ENCODE measurements at regions not wholly inside any gene's neighbourhood (a gene's known extent, or its start where the extent isn't known, plus 50 kb on each side); places are given as distances from the start of the nearest gene placed in this dataset.

DNA sequence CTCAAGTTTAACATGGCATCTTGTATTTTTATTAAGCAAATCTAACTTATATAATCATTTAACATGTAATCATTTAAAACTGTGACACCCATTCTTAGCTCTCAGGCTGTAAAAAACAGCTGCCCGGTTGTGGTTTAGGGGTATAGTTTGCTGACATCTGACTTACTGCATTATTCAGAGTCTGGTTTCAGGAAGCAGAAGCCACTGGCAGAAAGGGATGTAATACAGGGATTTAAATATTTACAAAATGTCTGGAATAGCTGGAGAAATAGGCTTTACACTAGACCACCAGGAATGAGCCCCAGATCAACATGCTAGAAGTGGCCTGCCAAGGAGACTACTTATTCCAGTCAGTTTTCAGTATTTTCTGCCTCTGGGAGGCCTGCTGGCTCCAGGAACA, 421.1 kb downstream of the CD109 start:
- Mint-ChIP-seq H3K27me3 (ENCODE audit: low read depth) (peaks cover 2% of the 10 kb centered on the region), H3K9me3 (ENCODE audit: low read depth) (peaks cover 2% of the 10 kb centered on the region), H3K27ac (ENCODE audit: unreplicated experiment) (no peak overlapping the region), H3K4me3 (ENCODE audit: unreplicated experiment) (no peak overlapping the region), H3K4me1 (ENCODE audit: low read depth) (peaks cover 3% of the 10 kb centered on the region), H3K36me3 (ENCODE audit: low read depth) (no peaks in the 10 kb centered on the region)
- no peak for DNase-seq (ENCODE audit: low spot score)
- TF ChIP-seq, protein P1, sequence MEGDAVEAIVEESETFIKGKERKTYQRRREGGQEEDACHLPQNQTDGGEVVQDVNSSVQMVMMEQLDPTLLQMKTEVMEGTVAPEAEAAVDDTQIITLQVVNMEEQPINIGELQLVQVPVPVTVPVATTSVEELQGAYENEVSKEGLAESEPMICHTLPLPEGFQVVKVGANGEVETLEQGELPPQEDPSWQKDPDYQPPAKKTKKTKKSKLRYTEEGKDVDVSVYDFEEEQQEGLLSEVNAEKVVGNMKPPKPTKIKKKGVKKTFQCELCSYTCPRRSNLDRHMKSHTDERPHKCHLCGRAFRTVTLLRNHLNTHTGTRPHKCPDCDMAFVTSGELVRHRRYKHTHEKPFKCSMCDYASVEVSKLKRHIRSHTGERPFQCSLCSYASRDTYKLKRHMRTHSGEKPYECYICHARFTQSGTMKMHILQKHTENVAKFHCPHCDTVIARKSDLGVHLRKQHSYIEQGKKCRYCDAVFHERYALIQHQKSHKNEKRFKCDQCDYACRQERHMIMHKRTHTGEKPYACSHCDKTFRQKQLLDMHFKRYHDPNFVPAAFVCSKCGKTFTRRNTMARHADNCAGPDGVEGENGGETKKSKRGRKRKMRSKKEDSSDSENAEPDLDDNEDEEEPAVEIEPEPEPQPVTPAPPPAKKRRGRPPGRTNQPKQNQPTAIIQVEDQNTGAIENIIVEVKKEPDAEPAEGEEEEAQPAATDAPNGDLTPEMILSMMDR (IDR thresholded peaks at IDR 0.05): no peak

DNA sequence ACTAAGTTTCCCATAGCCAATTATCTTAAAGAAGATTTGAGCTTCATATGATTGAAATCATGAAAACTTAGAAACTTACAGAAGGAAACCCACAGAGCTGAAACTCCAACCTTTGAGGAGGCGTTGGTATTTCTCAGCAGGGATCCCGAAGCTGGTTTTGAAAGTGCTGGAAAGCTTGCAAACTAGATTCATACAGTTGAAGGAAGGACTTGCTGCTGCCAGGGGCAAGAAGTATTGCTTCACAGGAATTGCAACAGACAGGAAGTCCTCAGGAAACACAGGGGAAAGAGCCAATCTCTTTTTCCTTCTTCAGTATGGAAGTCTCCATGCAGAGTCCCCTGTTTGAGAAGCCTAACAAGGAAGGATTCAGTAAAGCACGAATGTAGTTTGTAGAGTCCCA, 419.7 kb downstream of the CD109 start:
- peaks cover 3% of the 10 kb centered on the region for H3K4me1 Mint-ChIP-seq (ENCODE audit: low read depth)
- DNase-seq (ENCODE audit: low spot score): no peak
- H3K36me3 Mint-ChIP-seq (ENCODE audit: low read depth): no peaks in the 10 kb centered on the region
- H3K27me3 Mint-ChIP-seq (ENCODE audit: low read depth): peaks cover 2% of the 10 kb centered on the region
- H3K4me3 Mint-ChIP-seq (ENCODE audit: unreplicated experiment): no peak overlapping the region
- peaks cover 2% of the 10 kb centered on the region for H3K9me3 Mint-ChIP-seq (ENCODE audit: low read depth)
- TF ChIP-seq, protein P1 (IDR thresholded peaks at IDR 0.05): no peak
- H3K27ac Mint-ChIP-seq (ENCODE audit: unreplicated experiment): no peak overlapping the region

DNA sequence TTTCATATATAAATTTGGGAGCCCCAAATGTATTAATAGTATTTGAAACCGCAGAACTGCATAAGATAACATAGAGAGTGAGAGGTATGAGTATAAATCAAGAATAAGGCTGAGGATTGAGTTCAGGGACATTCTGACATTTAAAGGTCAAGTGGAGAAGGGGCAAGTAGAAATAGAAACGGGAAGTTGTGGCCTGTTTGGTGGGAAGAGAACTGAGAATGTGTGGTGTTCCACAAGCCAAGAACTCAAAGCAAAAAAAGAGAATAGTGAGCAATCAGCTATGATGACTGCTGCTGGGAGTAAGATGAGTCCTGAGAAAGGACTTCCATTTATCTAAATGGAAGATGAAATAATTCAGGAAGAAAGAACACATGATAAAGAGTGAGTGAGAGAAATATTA, 418.4 kb downstream of the CD109 start:
- Mint-ChIP-seq H3K9me3 (ENCODE audit: low read depth) (peaks cover 2% of the 10 kb centered on the region), H3K27me3 (ENCODE audit: low read depth) (peaks cover 2% of the 10 kb centered on the region), H3K36me3 (ENCODE audit: low read depth) (no peaks in the 10 kb centered on the region), H3K27ac (ENCODE audit: unreplicated experiment) (no peak overlapping the region), H3K4me1 (ENCODE audit: low read depth) (peaks cover 3% of the 10 kb centered on the region), H3K4me3 (ENCODE audit: unreplicated experiment) (no peak overlapping the region)
- TF ChIP-seq, protein P1 (IDR thresholded peaks at IDR 0.05): no peak
- DNase-seq (ENCODE audit: low spot score): no peak

DNA sequence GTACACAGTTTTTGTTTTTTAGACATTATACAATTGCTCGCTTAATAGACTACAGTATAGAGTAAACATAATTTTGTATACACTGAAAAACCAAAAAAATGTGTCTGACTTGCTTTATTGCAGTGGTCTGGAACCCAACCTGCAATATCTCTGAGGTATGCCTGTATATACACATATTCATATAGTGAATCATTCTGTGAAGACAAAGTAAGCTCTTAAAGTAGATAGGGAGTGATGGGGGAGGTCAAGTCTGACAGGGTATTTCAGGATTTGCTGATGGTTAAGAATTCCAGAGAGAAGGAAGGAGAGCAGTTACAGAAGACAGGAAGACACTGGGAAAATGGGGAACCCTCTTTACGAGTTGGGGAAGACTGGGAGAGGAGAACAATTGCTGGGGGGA, 417.9 kb downstream of the CD109 start:
- no peaks in the 10 kb centered on the region for H3K36me3 Mint-ChIP-seq (ENCODE audit: low read depth)
- no peak overlapping the region for H3K27ac Mint-ChIP-seq (ENCODE audit: unreplicated experiment)
- H3K4me3 Mint-ChIP-seq (ENCODE audit: unreplicated experiment): no peak overlapping the region
- no peak for DNase-seq (ENCODE audit: low spot score)
- H3K27me3 Mint-ChIP-seq (ENCODE audit: low read depth): peaks cover 2% of the 10 kb centered on the region
- H3K4me1 Mint-ChIP-seq (ENCODE audit: low read depth): peaks cover 3% of the 10 kb centered on the region
- peaks cover 2% of the 10 kb centered on the region for H3K9me3 Mint-ChIP-seq (ENCODE audit: low read depth)
- TF ChIP-seq, protein P1 (IDR thresholded peaks at IDR 0.05): no peak

DNA sequence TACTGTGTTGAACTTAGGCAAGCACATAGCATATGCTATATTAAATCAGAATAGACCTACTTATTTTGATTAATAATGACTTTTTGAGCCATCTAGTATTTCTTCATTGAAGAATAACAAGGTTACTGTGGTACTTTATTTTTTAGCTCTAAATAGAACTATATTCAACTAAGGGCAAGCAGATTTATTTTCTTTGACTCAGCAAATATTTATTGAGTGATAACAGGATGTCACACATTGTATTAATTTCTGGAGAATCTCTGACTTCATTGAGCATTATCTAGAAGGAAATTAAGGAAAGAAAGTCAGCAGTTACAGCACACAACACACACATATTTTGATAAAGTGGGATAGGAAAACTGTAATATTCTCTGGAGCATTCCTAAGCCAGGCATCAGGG, 407.4 kb downstream of the CD109 start:
- H3K36me3 Mint-ChIP-seq (ENCODE audit: low read depth): peaks cover 1% of the 10 kb centered on the region
- peaks cover 11% of the 10 kb centered on the region for H3K9me3 Mint-ChIP-seq (ENCODE audit: low read depth)
- no peak for DNase-seq (ENCODE audit: low spot score)
- H3K27me3 Mint-ChIP-seq (ENCODE audit: low read depth): no peaks in the 10 kb centered on the region
- no peak overlapping the region for H3K4me3 Mint-ChIP-seq (ENCODE audit: unreplicated experiment)
- H3K4me1 Mint-ChIP-seq (ENCODE audit: low read depth): peaks cover 28% of the 10 kb centered on the region
- TF ChIP-seq, protein P1 (IDR thresholded peaks at IDR 0.05): no peak
- H3K27ac Mint-ChIP-seq (ENCODE audit: unreplicated experiment): no peak overlapping the region

Measured in chondrocyte (in vitro differentiated cells).